ENCODE measurements at regions not wholly inside any gene's neighbourhood (a gene's known extent, or its start where the extent isn't known, plus 50 kb on each side); places are given as distances from the start of the nearest gene placed in this dataset.
"Not testable (repeated sequence)": the region's sequence is repeated elsewhere in the genome, so short reads cannot be mapped to it uniquely, and the experiment has no call there.

DNA sequence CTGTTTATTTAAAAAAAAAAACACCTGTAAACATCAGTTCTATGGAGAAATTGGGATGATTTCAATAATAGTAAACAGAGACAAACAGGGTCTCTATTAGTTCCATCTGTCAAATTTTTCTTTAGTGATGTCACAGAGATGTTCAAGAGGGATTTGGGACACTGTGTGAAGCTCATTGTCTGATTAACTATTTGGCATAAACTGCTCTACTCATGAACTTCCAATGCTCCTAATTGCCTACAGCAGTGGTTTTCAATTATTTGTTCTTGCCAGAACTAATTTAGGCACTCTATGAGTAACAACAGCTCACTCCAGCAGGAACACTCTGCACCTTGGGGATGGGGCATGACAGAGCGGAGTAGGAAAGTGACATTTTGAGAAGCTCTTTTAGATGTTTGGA, 250.1 kb upstream of the PRKD1 start:
- no peaks in the 10 kb centered on the region for H3K36me3 ChIP-seq (ENCODE audit: control insufficient read depth, insufficient read depth, low read length)
- no peaks in the 10 kb centered on the region for H3K9me3 ChIP-seq (ENCODE audit: control insufficient read depth, insufficient read depth, low read length)
- H3K27me3 ChIP-seq (ENCODE audit: control insufficient read depth, insufficient read depth, low read length) = no peaks in the 10 kb centered on the region
- H3K4me1 ChIP-seq (ENCODE audit: control insufficient read depth, insufficient read depth, low read length) = no peaks in the 10 kb centered on the region
- no peak overlapping the region for H3K4me3 ChIP-seq (ENCODE audit: low read depth, low read length)
- no peak overlapping the region for H3K9ac ChIP-seq (ENCODE audit: low read depth, low read length)

GRCh38 chr14:30179381-30180130, 251.9 kb upstream of the PRKD1 start:
- H3K4me1 ChIP-seq (ENCODE audit: control insufficient read depth, insufficient read depth, low read length) = no peaks in the 10 kb centered on the region
- no peaks in the 10 kb centered on the region for H3K9me3 ChIP-seq (ENCODE audit: control insufficient read depth, insufficient read depth, low read length)
- no peaks in the 10 kb centered on the region for H3K36me3 ChIP-seq (ENCODE audit: control insufficient read depth, insufficient read depth, low read length)
- H3K9ac ChIP-seq (ENCODE audit: low read depth, low read length) = no peak overlapping the region
- no peaks in the 10 kb centered on the region for H3K27me3 ChIP-seq (ENCODE audit: control insufficient read depth, insufficient read depth, low read length)
- H3K4me3 ChIP-seq (ENCODE audit: low read depth, low read length) = no peak overlapping the region

DNA sequence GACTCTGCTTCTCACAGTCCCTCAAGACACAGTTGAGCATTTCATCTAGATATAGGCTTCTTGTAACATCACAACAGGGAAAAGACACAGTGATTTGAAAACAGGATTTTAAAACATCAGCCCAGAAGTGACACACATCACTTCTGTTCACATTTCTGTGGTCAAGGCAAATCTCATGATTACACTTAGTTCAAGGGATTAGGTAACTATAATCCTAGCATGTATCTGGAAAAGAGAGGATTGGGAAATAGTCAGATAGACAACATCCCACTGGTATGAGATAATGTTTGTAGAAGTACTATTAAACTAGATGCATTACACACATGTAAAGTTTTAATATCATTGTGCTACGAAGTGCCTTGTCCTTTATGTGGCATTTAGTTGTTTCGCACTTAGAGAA, 252.6 kb upstream of the PRKD1 start:
- H3K27me3 ChIP-seq (ENCODE audit: control insufficient read depth, insufficient read depth, low read length) = no peaks in the 10 kb centered on the region
- no peaks in the 10 kb centered on the region for H3K36me3 ChIP-seq (ENCODE audit: control insufficient read depth, insufficient read depth, low read length)
- no peak overlapping the region for H3K4me3 ChIP-seq (ENCODE audit: low read depth, low read length)
- no peak overlapping the region for H3K9ac ChIP-seq (ENCODE audit: low read depth, low read length)
- H3K9me3 ChIP-seq (ENCODE audit: control insufficient read depth, insufficient read depth, low read length) = no peaks in the 10 kb centered on the region
- no peaks in the 10 kb centered on the region for H3K4me1 ChIP-seq (ENCODE audit: control insufficient read depth, insufficient read depth, low read length)

GRCh38 chr14:30185832-30186231, 258.2 kb upstream of the PRKD1 start:
- no peaks in the 10 kb centered on the region for H3K4me1 ChIP-seq (ENCODE audit: control insufficient read depth, insufficient read depth, low read length)
- H3K36me3 ChIP-seq (ENCODE audit: control insufficient read depth, insufficient read depth, low read length) = no peaks in the 10 kb centered on the region
- no peaks in the 10 kb centered on the region for H3K9me3 ChIP-seq (ENCODE audit: control insufficient read depth, insufficient read depth, low read length)
- H3K27me3 ChIP-seq (ENCODE audit: control insufficient read depth, insufficient read depth, low read length) = no peaks in the 10 kb centered on the region
- no peak overlapping the region for H3K4me3 ChIP-seq (ENCODE audit: low read depth, low read length)
- no peak overlapping the region for H3K9ac ChIP-seq (ENCODE audit: low read depth, low read length)

DNA sequence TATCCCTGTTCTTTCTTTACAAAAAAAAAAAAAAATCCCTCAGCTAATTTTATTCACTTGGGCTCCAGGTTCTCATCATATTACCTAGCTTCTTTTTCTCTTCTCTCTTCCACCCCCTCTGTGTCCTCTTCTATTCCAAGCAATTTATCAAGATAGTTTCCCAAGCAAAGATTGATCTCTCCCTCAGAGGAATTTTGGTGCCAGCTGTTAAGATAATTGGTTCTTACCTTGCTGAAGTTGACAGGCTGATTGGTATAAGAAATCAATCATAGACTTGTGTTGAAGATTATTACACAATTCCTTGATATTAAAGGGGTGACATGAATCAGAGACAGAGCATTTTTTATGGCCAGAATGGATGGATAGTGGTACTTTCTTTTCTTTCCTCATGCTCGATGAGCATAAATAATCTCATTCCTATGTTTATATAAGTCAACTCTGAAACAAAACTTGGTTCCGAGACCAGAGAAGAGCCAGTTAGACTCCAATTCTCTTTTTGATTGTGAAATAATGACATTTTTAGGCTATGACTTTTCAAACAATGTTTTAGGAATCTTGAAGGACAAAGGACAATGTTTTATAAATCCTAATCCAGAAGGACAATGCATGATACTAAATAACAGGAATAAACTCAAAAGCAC, 264.1 kb upstream of the PRKD1 start:
- no peaks in the 10 kb centered on the region for H3K9me3 ChIP-seq (ENCODE audit: control insufficient read depth, insufficient read depth, low read length)
- peaks cover 9% of the 10 kb centered on the region for H3K4me1 ChIP-seq (ENCODE audit: control insufficient read depth, insufficient read depth, low read length)
- no peak overlapping the region for H3K4me3 ChIP-seq (ENCODE audit: low read depth, low read length)
- no peaks in the 10 kb centered on the region for H3K27me3 ChIP-seq (ENCODE audit: control insufficient read depth, insufficient read depth, low read length)
- no peaks in the 10 kb centered on the region for H3K36me3 ChIP-seq (ENCODE audit: control insufficient read depth, insufficient read depth, low read length)
- H3K9ac ChIP-seq (ENCODE audit: low read depth, low read length) = no peak overlapping the region

DNA sequence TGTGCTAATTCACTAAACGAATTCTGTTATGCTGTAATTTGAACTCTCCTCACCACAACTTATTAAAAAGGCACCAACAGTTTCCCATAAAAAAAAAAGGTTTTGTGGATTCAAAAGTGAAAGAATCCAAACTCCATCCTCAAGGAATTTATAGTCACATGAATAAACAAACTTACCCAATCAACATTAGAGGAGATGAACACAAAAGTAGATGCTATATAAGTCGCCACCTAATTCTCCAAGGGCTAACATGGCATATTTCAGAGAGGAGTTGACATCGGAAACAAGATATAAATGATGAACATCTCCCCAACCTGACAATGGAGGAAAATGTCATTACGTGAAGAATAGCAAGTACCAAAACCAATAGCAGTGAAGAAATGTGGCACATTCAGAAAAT, 265.5 kb upstream of the PRKD1 start:
- Histone ChIP-seq H3K27me3 (ENCODE audit: control insufficient read depth, insufficient read depth, low read length) (no peaks in the 10 kb centered on the region), H3K4me3 (ENCODE audit: low read depth, low read length) (no peak overlapping the region), H3K36me3 (ENCODE audit: control insufficient read depth, insufficient read depth, low read length) (no peaks in the 10 kb centered on the region), H3K9me3 (ENCODE audit: control insufficient read depth, insufficient read depth, low read length) (no peaks in the 10 kb centered on the region), H3K4me1 (ENCODE audit: control insufficient read depth, insufficient read depth, low read length) (peaks cover 9% of the 10 kb centered on the region), H3K9ac (ENCODE audit: low read depth, low read length) (no peak overlapping the region)

DNA sequence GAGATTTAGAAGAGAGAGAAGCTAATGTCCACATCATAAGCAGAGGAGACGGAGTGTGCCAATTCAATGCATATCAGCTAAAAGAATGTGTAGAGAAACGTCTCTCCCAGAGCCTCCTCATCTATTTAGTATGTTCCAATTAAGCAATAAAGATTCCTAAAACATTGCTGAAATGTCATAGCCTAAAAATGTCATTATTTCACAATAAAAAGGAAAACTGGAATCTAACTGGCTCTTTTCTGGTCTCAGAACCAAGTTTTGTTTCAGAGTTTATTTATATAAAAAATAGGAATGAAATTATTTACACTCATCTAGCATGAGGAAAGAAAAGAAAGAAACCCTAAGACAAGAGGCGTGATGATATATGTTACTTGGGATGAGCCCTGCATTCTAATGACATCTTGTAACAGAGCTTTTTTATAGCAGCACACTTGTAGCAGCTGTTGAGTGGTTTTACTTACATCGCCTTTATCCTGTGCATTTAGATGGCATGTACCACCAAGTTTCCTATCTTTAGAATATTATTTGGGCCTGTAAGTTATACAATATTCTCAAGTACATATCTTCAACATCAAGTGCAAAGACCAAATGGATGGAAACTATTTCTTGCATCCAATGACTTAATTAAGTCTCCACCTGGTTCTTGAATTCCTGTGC, 266.3 kb upstream of the PRKD1 start:
- H3K4me3 ChIP-seq (ENCODE audit: low read depth, low read length) = no peak overlapping the region
- H3K4me1 ChIP-seq (ENCODE audit: control insufficient read depth, insufficient read depth, low read length) = peaks cover 9% of the 10 kb centered on the region
- H3K9ac ChIP-seq (ENCODE audit: low read depth, low read length) = no peak overlapping the region
- no peaks in the 10 kb centered on the region for H3K36me3 ChIP-seq (ENCODE audit: control insufficient read depth, insufficient read depth, low read length)
- no peaks in the 10 kb centered on the region for H3K27me3 ChIP-seq (ENCODE audit: control insufficient read depth, insufficient read depth, low read length)
- H3K9me3 ChIP-seq (ENCODE audit: control insufficient read depth, insufficient read depth, low read length) = no peaks in the 10 kb centered on the region

GRCh38 chr14:30194741-30195148, 267.1 kb upstream of the PRKD1 start:
- Histone ChIP-seq H3K9me3 (ENCODE audit: control insufficient read depth, insufficient read depth, low read length) (no peaks in the 10 kb centered on the region), H3K4me3 (ENCODE audit: low read depth, low read length) (no peak overlapping the region), H3K36me3 (ENCODE audit: control insufficient read depth, insufficient read depth, low read length) (no peaks in the 10 kb centered on the region), H3K4me1 (ENCODE audit: control insufficient read depth, insufficient read depth, low read length) (peaks cover 9% of the 10 kb centered on the region), H3K27me3 (ENCODE audit: control insufficient read depth, insufficient read depth, low read length) (no peaks in the 10 kb centered on the region), H3K9ac (ENCODE audit: low read depth, low read length) (no peak overlapping the region)

DNA sequence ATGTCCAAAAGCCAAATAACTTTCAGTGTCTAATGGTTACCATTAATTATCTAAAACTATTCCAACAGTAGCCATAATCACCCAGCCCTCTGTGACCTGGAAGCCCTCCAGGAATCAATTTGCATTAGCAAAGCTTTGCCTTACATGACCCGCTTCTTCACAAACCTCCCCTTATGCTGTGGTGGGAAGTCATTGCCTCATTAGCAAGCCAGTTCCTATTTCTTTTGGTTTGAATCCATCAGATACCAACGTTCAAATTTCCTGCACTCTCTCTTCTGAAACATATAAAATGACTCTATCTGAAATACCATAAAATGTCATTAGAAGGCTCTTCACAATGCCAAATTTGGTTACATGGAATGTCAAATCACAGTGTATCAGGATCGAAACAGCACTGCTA, 268.3 kb upstream of the PRKD1 start:
- peaks cover 9% of the 10 kb centered on the region for H3K4me1 ChIP-seq (ENCODE audit: control insufficient read depth, insufficient read depth, low read length)
- no peaks in the 10 kb centered on the region for H3K9me3 ChIP-seq (ENCODE audit: control insufficient read depth, insufficient read depth, low read length)
- H3K9ac ChIP-seq (ENCODE audit: low read depth, low read length) = no peak overlapping the region
- no peak overlapping the region for H3K4me3 ChIP-seq (ENCODE audit: low read depth, low read length)
- no peaks in the 10 kb centered on the region for H3K27me3 ChIP-seq (ENCODE audit: control insufficient read depth, insufficient read depth, low read length)
- H3K36me3 ChIP-seq (ENCODE audit: control insufficient read depth, insufficient read depth, low read length) = no peaks in the 10 kb centered on the region

GRCh38 chr14:30196861-30197260, 269.2 kb upstream of the PRKD1 start:
- Histone ChIP-seq H3K9ac (ENCODE audit: low read depth, low read length) (no peak overlapping the region), H3K27me3 (ENCODE audit: control insufficient read depth, insufficient read depth, low read length) (no peaks in the 10 kb centered on the region), H3K9me3 (ENCODE audit: control insufficient read depth, insufficient read depth, low read length) (no peaks in the 10 kb centered on the region), H3K36me3 (ENCODE audit: control insufficient read depth, insufficient read depth, low read length) (no peaks in the 10 kb centered on the region), H3K4me1 (ENCODE audit: control insufficient read depth, insufficient read depth, low read length) (peaks cover 9% of the 10 kb centered on the region), H3K4me3 (ENCODE audit: low read depth, low read length) (no peak overlapping the region)

DNA sequence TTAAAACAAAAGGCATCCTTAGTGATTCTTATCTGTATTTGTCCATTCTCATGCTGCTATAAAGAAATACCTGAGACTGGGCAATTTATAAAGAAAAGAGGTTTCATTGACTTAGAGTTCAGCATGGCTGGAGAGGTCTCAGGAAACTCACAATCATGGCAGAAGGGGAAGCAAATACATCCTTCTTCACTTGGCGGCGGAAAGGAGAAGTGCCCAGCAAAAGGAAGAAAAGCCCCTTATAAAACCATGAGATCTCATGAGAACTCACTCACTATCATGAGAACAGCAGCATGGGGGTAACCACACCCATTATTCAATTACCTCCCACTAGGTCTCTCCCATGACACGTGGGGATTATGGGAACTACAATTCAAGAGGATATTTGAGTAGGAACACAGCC, 271.1 kb upstream of the PRKD1 start:
- not testable (repeated sequence) for H3K9ac ChIP-seq (ENCODE audit: low read depth, low read length); H3K4me1 ChIP-seq (ENCODE audit: control insufficient read depth, insufficient read depth, low read length); H3K27me3 ChIP-seq (ENCODE audit: control insufficient read depth, insufficient read depth, low read length); H3K36me3 ChIP-seq (ENCODE audit: control insufficient read depth, insufficient read depth, low read length); H3K9me3 ChIP-seq (ENCODE audit: control insufficient read depth, insufficient read depth, low read length); H3K4me3 ChIP-seq (ENCODE audit: low read depth, low read length)

- H3K9ac ChIP-seq (ENCODE audit: low read depth, low read length) = no peak overlapping the region
Observed at GRCh38 chr14:30204431-30204980, 276.9 kb upstream of the PRKD1 start.

More at GRCh38 chr14:30204431-30204980, 276.9 kb upstream of the PRKD1 start:
- Histone ChIP-seq H3K9me3 (ENCODE audit: control insufficient read depth, insufficient read depth, low read length) (no peaks in the 10 kb centered on the region), H3K4me1 (ENCODE audit: control insufficient read depth, insufficient read depth, low read length) (no peaks in the 10 kb centered on the region), H3K4me3 (ENCODE audit: low read depth, low read length) (no peak overlapping the region), H3K27me3 (ENCODE audit: control insufficient read depth, insufficient read depth, low read length) (no peaks in the 10 kb centered on the region), H3K36me3 (ENCODE audit: control insufficient read depth, insufficient read depth, low read length) (no peaks in the 10 kb centered on the region)

Data from iPS-15b (cell line).